ENCODE measurements at regions not wholly inside any gene's neighbourhood (a gene's known extent, or its start where the extent isn't known, plus 50 kb on each side); places are given as distances from the start of the nearest gene placed in this dataset.

GRCh38 chr16:13344001-13344400 is 442.6 kb downstream of the SHISA9 start:
- TF ChIP-seq CTCF (conservative IDR thresholded peaks at IDR 0.05; ENCODE audit: low read length) (no peak), EZH2phosphoT487 (IDR thresholded peaks at IDR 0.05; ENCODE audit: borderline replicate concordance, low read depth, low read length) (no peak)

Data from OCI-LY7 (cell line).